ENCODE measurements at regions not wholly inside any gene's neighbourhood (a gene's known extent, or its start where the extent isn't known, plus 50 kb on each side); places are given as distances from the start of the nearest gene placed in this dataset.
"Not testable (repeated sequence)": the region's sequence is repeated elsewhere in the genome, so short reads cannot be mapped to it uniquely, and the experiment has no call there.

DNA sequence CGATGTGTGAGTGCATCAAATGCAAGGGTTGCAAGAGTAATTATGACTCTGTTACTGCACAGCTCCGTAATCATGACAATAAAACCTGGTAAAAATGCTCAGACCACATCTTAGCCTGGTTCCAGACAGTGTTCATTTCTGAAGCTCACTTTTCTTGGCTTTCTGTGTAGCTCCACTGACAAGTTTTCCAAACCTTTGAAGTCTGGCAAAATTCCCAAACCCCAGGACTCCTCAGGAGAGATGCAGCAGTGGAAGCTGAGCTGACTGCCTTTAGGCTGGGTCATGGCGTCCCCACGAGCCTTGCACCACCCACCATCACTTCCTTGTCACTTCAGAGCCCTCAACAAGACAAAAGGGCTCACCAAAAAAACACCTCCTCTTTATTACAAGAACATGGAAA is 131.6 kb upstream of the TAS2R1 start:
- Histone ChIP-seq H3K27ac (ENCODE audit: low read depth in 1 of 2, low read length in 2 of 2) (no peak overlapping the region), H3K4me1 (ENCODE audit: control insufficient read depth in 1 of 2, insufficient read depth in 2 of 2, low read length in 2 of 2) (no peaks in the 10 kb centered on the region), H3K4me2 (replicated peaks; ENCODE audit: extremely low read depth, low read length, poor library complexity, severe bottlenecking) (no peak overlapping the region), H3K9ac (ENCODE audit: insufficient read depth, low read length, poor library complexity, severe bottlenecking) (no peak overlapping the region), H3K4me3 (replicated peaks in 1 of 3; ENCODE audit: low read depth in 2 of 3, low read length in 3 of 3) (no peak overlapping the region), H3K27me3 (ENCODE audit: control insufficient read depth in 2 of 2, insufficient read depth in 2 of 2, low read length in 2 of 2) (no peaks in the 10 kb centered on the region), H2AFZ (ENCODE audit: insufficient read depth, low read depth, low read length, poor library complexity, severe bottlenecking) (no peak overlapping the region), H3K9me3 (replicated peaks in 1 of 2; ENCODE audit: control insufficient read depth in 1 of 2, insufficient read depth in 1 of 2, low read length in 2 of 2) (no peaks in the 10 kb centered on the region), H3K79me2 (ENCODE audit: insufficient read depth, low read length) (no peaks in the 10 kb centered on the region), H3K36me3 (replicated peaks in 1 of 2; ENCODE audit: control insufficient read depth in 1 of 2, insufficient read depth in 2 of 2, low read length in 2 of 2) (no peaks in the 10 kb centered on the region), H4K20me1 (ENCODE audit: insufficient read depth, low read length) (no peaks in the 10 kb centered on the region)
- H3K27me3 Mint-ChIP-seq (ENCODE audit: low read depth in 3 of 3): peaks cover 0 to 3% (median 2%) of the 10 kb centered on the region in 3 donors
- DNase-seq: no peak
- H3K4me1 Mint-ChIP-seq: no peaks in the 10 kb centered on the region
- no peak overlapping the region for H3K4me3 Mint-ChIP-seq
- H3K27ac Mint-ChIP-seq: no peak overlapping the region
- no peaks in the 10 kb centered on the region for H3K36me3 Mint-ChIP-seq
- no peaks in the 10 kb centered on the region for H3K9me3 Mint-ChIP-seq
- TF ChIP-seq CTCF (IDR thresholded peaks at IDR 0.05): no peak
- 85% methylated on average over 2 of the region's 4 CpGs for WGBS (ENCODE audit: insufficient coverage)
- intact Hi-C loops (cut with micrococcal nuclease): no loop called here

DNA sequence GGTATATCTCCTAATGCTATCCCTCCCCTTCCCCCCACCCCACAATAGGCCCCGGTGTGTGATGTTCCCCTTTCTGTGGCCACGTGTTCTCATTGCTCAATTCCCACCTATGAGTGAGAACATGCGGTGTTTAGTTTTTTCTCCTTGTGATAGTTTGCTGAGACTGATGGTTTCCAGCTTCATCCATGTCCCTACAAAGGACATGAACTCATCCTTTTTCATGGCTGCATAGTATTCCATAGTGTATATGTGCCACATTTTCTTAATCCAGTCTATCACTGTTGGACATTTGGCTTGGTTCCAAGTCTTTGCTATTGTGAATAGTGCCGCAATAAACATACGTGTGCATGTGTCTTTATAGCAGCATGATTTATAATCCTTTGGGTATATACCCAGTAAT is 122.5 kb upstream of the TAS2R1 start:
- H3K36me3 ChIP-seq (replicated peaks in 1 of 2; ENCODE audit: control insufficient read depth in 1 of 2, insufficient read depth in 2 of 2, low read length in 2 of 2); H3K27me3 ChIP-seq (ENCODE audit: control insufficient read depth in 2 of 2, insufficient read depth in 2 of 2, low read length in 2 of 2); H3K4me1 Mint-ChIP-seq; H2AFZ ChIP-seq (ENCODE audit: insufficient read depth, low read depth, low read length, poor library complexity, severe bottlenecking); H3K9ac ChIP-seq (ENCODE audit: insufficient read depth, low read length, poor library complexity, severe bottlenecking); H3K4me3 ChIP-seq (replicated peaks in 1 of 3; ENCODE audit: low read depth in 2 of 3, low read length in 3 of 3); H3K27ac Mint-ChIP-seq; H3K4me3 Mint-ChIP-seq; H4K20me1 ChIP-seq (ENCODE audit: insufficient read depth, low read length); H3K4me1 ChIP-seq (ENCODE audit: control insufficient read depth in 1 of 2, insufficient read depth in 2 of 2, low read length in 2 of 2); H3K27me3 Mint-ChIP-seq (ENCODE audit: low read depth in 3 of 3); H3K4me2 ChIP-seq (replicated peaks; ENCODE audit: extremely low read depth, low read length, poor library complexity, severe bottlenecking); H3K79me2 ChIP-seq (ENCODE audit: insufficient read depth, low read length); H3K27ac ChIP-seq (ENCODE audit: low read depth in 1 of 2, low read length in 2 of 2); intact Hi-C loops (cut with micrococcal nuclease); H3K9me3 ChIP-seq (replicated peaks in 1 of 2; ENCODE audit: control insufficient read depth in 1 of 2, insufficient read depth in 1 of 2, low read length in 2 of 2); H3K36me3 Mint-ChIP-seq; H3K9me3 Mint-ChIP-seq; DNase-seq: not testable (repeated sequence)
- no CpG with 5 or more reads among the region's 5 CpGs for WGBS (ENCODE audit: insufficient coverage)
